OCI-LY1 (cell line): ENCODE measurements at regions not wholly inside any gene's neighbourhood (a gene's known extent, or its start where the extent isn't known, plus 50 kb on each side); places are given as distances from the start of the nearest gene placed in this dataset.

ENCODE experiments used
- H2AFZ ChIP-seq: fragments of 200-600 bp; sonication (generic), shearing (Covaris generic); 2 replicates; pipeline ENCODE4 v1.6.0; 2014; ENCODE audit warnings: antibody characterized with exemption, mild to moderate bottlenecking, low read length
- H3F3A ChIP-seq: fragments of 200-600 bp; sonication (generic), shearing (Covaris generic); 2 replicates; pipeline ENCODE4 v1.6.0; 2014; ENCODE audit warnings: mild to moderate bottlenecking, antibody characterized with exemption, low read length, moderate library complexity; ENCODE audit not compliant: insufficient read depth
- H3K27ac ChIP-seq: fragments of 200-600 bp; sonication (generic); 2 replicates; pipeline ENCODE4 v1.5.1; 2014; ENCODE audit warnings: low read length, mixed run types, mild to moderate bottlenecking, low read depth; ENCODE audit not compliant: poor library complexity, severe bottlenecking
- H3K27me3 ChIP-seq: fragments of 200-600 bp; sonication (generic); 2 replicates; pipeline ENCODE4 v1.6.0; 2014; ENCODE audit warnings: antibody characterized with exemption, mild to moderate bottlenecking, low read length, moderate library complexity; ENCODE audit not compliant: insufficient read depth
- H3K36me3 ChIP-seq: fragments of 200-600 bp; sonication (generic); 2 replicates; pipeline ENCODE4 v1.6.1; 2014; ENCODE audit warnings: mild to moderate bottlenecking, antibody characterized with exemption, low read length, moderate library complexity, mixed read lengths; ENCODE audit not compliant: insufficient read depth
- H3K4me1 ChIP-seq: fragments of 200-600 bp; sonication (generic); 2 replicates; pipeline ENCODE4 v1.5.1; 2014; ENCODE audit warnings: mild to moderate bottlenecking, low read length, moderate library complexity; ENCODE audit not compliant: insufficient read depth, severe bottlenecking
- H3K4me2 ChIP-seq: fragments of 200-600 bp; sonication (generic), shearing (Covaris generic); 2 replicates; pipeline ENCODE4 v1.6.1; 2014; ENCODE audit warnings: low read length
- H3K4me3 ChIP-seq: fragments of 200-600 bp; sonication (generic); 2 replicates; pipeline ENCODE4 v1.5.1; 2014; ENCODE audit warnings: low read length, low read depth, mild to moderate bottlenecking, mixed read lengths; ENCODE audit not compliant: poor library complexity, severe bottlenecking
- H3K79me2 ChIP-seq: fragments of 200-600 bp; shearing (Covaris generic); 2 replicates; pipeline ENCODE4 v1.6.1; 2016; ENCODE audit warnings: mixed run types, low read length, mixed read lengths; ENCODE audit not compliant: insufficient read depth
- H3K9ac ChIP-seq: fragments of 200-600 bp; sonication (generic), shearing (Covaris generic); 2 replicates; pipeline ENCODE4 v1.6.1; 2014; ENCODE audit warnings: mild to moderate bottlenecking, low read length, mixed read lengths
- H3K9me2 ChIP-seq: fragments of 200-600 bp; sonication (generic), shearing (Covaris generic); 2 replicates; pipeline ENCODE4 v1.6.1; 2014; ENCODE audit warnings: low read depth, mild to moderate bottlenecking, low read length, mixed read lengths
- H3K9me3 ChIP-seq: fragments of 200-600 bp; shearing (Covaris generic); 2 replicates; pipeline ENCODE4 v1.6.1; 2014; ENCODE audit warnings: low read length, mixed read lengths
- H4K20me1 ChIP-seq: fragments of 200-600 bp; sonication (generic), shearing (Covaris generic); 2 replicates; pipeline ENCODE4 v1.6.0; 2016; ENCODE audit warnings: mild to moderate bottlenecking, low read length; ENCODE audit not compliant: insufficient read depth
- EZH2 ChIP-seq: fragments of 200-600 bp; sonication (generic), shearing (Covaris generic); IDR thresholded peaks from 2 replicates; pipeline ENCODE4 v1.8.0; 2017; ENCODE audit warnings: borderline replicate concordance, mixed run types, mild to moderate bottlenecking, antibody characterized with exemption, low read length, moderate library complexity, mixed read lengths
- TF ChIP-seq, protein P1 (sequence below): fragments of 200-600 bp; sonication (generic), shearing (Covaris generic); IDR thresholded peaks from 2 replicates; pipeline ENCODE4 v1.5.1; 2017; ENCODE audit warnings: mild to moderate bottlenecking, antibody characterized with exemption, low read length, moderate library complexity, mixed read lengths

DNA sequence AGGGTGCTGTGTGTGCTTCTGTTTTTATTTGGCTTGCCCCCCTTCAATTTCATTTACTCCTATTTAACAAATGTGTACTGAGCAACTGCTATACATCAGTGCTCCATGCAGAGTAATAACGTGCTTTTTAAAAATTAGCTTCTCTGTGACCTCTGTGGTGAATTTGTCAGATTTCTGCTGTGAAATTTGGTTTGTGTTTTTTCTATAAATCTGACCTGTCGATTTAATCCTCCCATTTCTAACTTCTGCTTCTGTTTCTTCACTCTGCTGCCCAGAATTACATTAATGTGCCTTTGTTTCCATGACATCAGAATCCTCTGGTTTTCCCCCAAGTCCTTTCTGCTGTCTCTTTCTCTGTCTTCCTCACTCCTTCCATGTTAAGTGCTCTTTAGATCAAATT, 123.8 kb upstream of the CACNA2D1 start:
- no peak for TF ChIP-seq EZH2
- TF ChIP-seq, protein P1, sequence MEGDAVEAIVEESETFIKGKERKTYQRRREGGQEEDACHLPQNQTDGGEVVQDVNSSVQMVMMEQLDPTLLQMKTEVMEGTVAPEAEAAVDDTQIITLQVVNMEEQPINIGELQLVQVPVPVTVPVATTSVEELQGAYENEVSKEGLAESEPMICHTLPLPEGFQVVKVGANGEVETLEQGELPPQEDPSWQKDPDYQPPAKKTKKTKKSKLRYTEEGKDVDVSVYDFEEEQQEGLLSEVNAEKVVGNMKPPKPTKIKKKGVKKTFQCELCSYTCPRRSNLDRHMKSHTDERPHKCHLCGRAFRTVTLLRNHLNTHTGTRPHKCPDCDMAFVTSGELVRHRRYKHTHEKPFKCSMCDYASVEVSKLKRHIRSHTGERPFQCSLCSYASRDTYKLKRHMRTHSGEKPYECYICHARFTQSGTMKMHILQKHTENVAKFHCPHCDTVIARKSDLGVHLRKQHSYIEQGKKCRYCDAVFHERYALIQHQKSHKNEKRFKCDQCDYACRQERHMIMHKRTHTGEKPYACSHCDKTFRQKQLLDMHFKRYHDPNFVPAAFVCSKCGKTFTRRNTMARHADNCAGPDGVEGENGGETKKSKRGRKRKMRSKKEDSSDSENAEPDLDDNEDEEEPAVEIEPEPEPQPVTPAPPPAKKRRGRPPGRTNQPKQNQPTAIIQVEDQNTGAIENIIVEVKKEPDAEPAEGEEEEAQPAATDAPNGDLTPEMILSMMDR, result no peak
- no peaks in the 10 kb centered on the region for H3K27me3 ChIP-seq

DNA sequence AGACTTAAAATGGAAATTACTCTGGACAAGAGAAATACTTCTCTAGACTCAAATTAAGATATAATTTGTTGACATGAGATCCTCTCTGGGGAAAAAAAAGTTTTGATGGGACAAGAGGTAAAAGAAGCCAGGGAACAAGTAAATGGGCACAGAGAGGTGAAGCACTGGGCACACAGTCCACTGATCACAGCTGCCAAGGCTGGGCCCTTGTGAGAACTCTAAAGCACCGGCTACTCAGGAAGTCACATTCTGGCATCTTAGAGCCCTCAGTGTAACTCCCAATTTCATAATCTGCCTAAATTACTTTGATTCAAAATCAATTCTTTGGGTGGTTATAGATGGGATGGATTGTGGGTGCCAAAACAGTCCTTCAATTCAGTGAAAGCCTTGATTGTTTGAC, 123.2 kb upstream of the CACNA2D1 start:
- Histone ChIP-seq H3K27ac (no peak overlapping the region), H3K4me2 (no peak overlapping the region), H3K9me2 (no peaks in the 10 kb centered on the region), H4K20me1 (no peaks in the 10 kb centered on the region), H3K79me2 (no peaks in the 10 kb centered on the region), H3K4me3 (no peak overlapping the region), H3K9ac (no peak overlapping the region), H3K9me3 (no peaks in the 10 kb centered on the region), H2AFZ (no peak overlapping the region), H3K36me3 (no peaks in the 10 kb centered on the region), H3K4me1 (no peaks in the 10 kb centered on the region), H3K27me3 (no peaks in the 10 kb centered on the region), H3F3A (0 out of 2 replicates have a peak, but pooled peaks cover 4% of the 10 kb centered on the region)
- no peak for TF ChIP-seq EZH2
- TF ChIP-seq, protein P1, result no peak

More for the DNA sequence above, 123.8 kb upstream of the CACNA2D1 start:
- Histone ChIP-seq H3K4me2 (no peak overlapping the region), H3F3A (0 out of 2 replicates have a peak, but pooled peaks cover 4% of the 10 kb centered on the region), H2AFZ (no peak overlapping the region), H3K9me2 (no peaks in the 10 kb centered on the region), H3K9me3 (no peaks in the 10 kb centered on the region), H4K20me1 (no peaks in the 10 kb centered on the region), H3K79me2 (no peaks in the 10 kb centered on the region), H3K4me3 (no peak overlapping the region), H3K36me3 (no peaks in the 10 kb centered on the region), H3K4me1 (no peaks in the 10 kb centered on the region), H3K9ac (no peak overlapping the region), H3K27ac (no peak overlapping the region)

DNA sequence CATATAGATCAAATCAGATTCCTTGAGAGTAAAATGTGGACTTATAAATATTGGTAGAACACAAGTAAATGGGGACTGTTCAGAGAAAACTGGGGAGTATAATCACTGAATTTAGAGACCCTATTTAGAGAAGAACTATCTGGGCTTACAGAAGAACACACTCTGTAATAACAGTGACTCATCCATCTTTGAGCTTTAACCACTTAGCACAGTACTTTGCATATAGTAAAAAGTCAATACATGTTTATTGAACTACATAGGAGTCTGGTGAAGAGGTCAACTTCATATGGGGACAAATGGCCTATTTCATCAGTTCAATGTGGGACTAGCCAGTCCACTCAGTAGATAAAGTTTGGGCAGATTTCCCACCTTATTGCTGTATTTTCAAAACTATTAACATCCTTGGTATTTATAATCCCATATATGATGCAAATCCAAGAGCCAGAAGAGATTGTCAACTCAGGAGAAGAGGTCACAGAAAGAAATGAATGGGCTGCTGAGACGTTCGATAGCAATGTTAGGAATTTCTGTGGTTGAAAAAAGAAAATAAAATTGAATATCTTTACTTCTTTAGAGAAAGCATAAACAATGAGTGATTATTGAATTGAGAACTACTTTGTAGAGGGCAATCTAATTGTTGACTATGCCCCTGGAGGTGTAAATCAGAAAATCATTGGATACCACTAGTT, 119.3 kb upstream of the CACNA2D1 start:
- Histone ChIP-seq H3K4me3 (no peak overlapping the region), H3K4me2 (no peak overlapping the region), H3K9me3 (no peaks in the 10 kb centered on the region), H3K27ac (no peak overlapping the region), H3K79me2 (no peaks in the 10 kb centered on the region), H3K36me3 (no peaks in the 10 kb centered on the region), H3K4me1 (no peaks in the 10 kb centered on the region), H3K9me2 (no peaks in the 10 kb centered on the region), H4K20me1 (no peaks in the 10 kb centered on the region), H3F3A (0 out of 2 replicates have a peak, but pooled peaks cover 4% of the 10 kb centered on the region), H3K9ac (no peak overlapping the region), H3K27me3 (no peaks in the 10 kb centered on the region), H2AFZ (no peak overlapping the region)
- TF ChIP-seq, protein P1, result no peak
